Erythroblast (primary cell): ENCODE measurements at regions not wholly inside any gene's neighbourhood (a gene's known extent, or its start where the extent isn't known, plus 50 kb on each side); places are given as distances from the start of the nearest gene placed in this dataset.

Experiments used
- GATA1 ChIP-seq: IDR thresholded peaks from 2 replicates; pipeline ENCODE4 v1.6.1; 2011; ENCODE audit warnings: low read depth, mild to moderate bottlenecking, control low read depth, low read length, moderate library complexity
- POLR2A ChIP-seq: IDR thresholded peaks from 2 replicates; pipeline ENCODE4 v1.6.1; 2011; ENCODE audit warnings: mild to moderate bottlenecking, low read length

GRCh38 chr6:91796603-91797002 is 1209.7 kb upstream of the MAP3K7 start:
- TF ChIP-seq POLR2A: no peak
- no peak for TF ChIP-seq GATA1
